H1 (cell line): ENCODE measurements at regions not wholly inside any gene's neighbourhood (a gene's known extent, or its start where the extent isn't known, plus 50 kb on each side); places are given as distances from the start of the nearest gene placed in this dataset.

ENCODE experiments used
- CTCF ChIA-PET: fragments of 300-600 bp; sonication (Branson Sonifier 250); formaldehyde crosslinking; loops from one replicate; lab custom pipeline; 2021; ENCODE audit not compliant: partially characterized antibody; lab: Charles Lee
- POLR2A ChIA-PET: fragments of 300-600 bp; sonication (Branson Sonifier 250); formaldehyde crosslinking; loops from one replicate; lab custom pipeline; 2021; ENCODE audit warnings: inconsistent platforms; ENCODE audit not compliant: partially characterized antibody; lab: Charles Lee
- DNase-seq, 2 experiments: peaks; one replicate each; pipeline versions ENCODE4 v3.0.0 to v3.0.0-alpha.2; 2010 to 2022; ENCODE audit warnings: low spot score in 2 of 2, low read depth in 1 of 2, mixed read lengths in 1 of 2
- FAIRE-seq: peaks from 2 replicates; lab custom pipeline; 2011; peaks lifted over from hg19 to GRCh38; lab: Jason Lieb, UNC
- H2AFZ ChIP-seq: 2 replicates; pipeline ENCODE4 v1.8.1; 2012; ENCODE audit warnings: low read length, inconsistent platforms
- H2AK5ac ChIP-seq: 2 replicates; pipeline ENCODE4 v1.6.1; 2013; ENCODE audit warnings: low read depth, low read length
- H2BK120ac ChIP-seq: replicated peaks from 2 replicates; pipeline ENCODE3; 2013; ENCODE audit warnings: low read depth, low read length, inconsistent platforms
- H2BK12ac ChIP-seq: 2 replicates; pipeline ENCODE4 v1.6.1; 2013; ENCODE audit warnings: low read depth, low read length
- H2BK15ac ChIP-seq: 2 replicates; pipeline ENCODE4 v1.6.1; 2013; ENCODE audit warnings: low read length
- H2BK20ac ChIP-seq: 2 replicates; pipeline ENCODE4 v1.6.1; 2013; ENCODE audit warnings: low read length
- H2BK5ac ChIP-seq: 2 replicates; pipeline ENCODE4 v1.6.1; 2013; ENCODE audit warnings: low read depth, low read length
- H3K14ac ChIP-seq: 2 replicates; pipeline ENCODE4 v1.6.1; 2013; ENCODE audit warnings: inconsistent platforms; ENCODE audit not compliant: insufficient read length
- H3K18ac ChIP-seq: 2 replicates; pipeline ENCODE4 v1.6.1; 2013; ENCODE audit warnings: low read length; ENCODE audit errors: extremely low read depth
- H3K23ac ChIP-seq: 2 replicates; pipeline ENCODE4 v1.6.1; 2013; ENCODE audit warnings: inconsistent platforms; ENCODE audit not compliant: insufficient read length
- H3K23me2 ChIP-seq: 2 replicates; pipeline ENCODE4 v1.6.1; 2013; ENCODE audit warnings: low read depth, low read length
- H3K27ac ChIP-seq: 2 replicates; pipeline ENCODE4 v1.6.1; 2011; ENCODE audit warnings: low read depth, low read length, inconsistent platforms
- H3K27me3 ChIP-seq, 4 experiments: replicated peaks in 1 of 4; 1 replicate in 1 of 4; 2 replicates in 3 of 4; pipeline versions ENCODE4 v1.6.1 to v1.8.1; 2011 to 2013; ENCODE audit warnings: low read length in 3 of 4, mild to moderate bottlenecking in 3 of 4, inconsistent platforms in 2 of 4, mixed read lengths in 2 of 4, moderate library complexity in 1 of 4; ENCODE audit not compliant: control insufficient read depth in 3 of 4, insufficient read depth in 3 of 4; ENCODE audit errors: extremely low read depth in 1 of 4
- H3K36me3 ChIP-seq, 4 experiments: 2 replicates each; pipeline versions ENCODE4 v1.6.1 to v1.8.1; 2011 to 2013; ENCODE audit warnings: mild to moderate bottlenecking in 4 of 4, low read length in 3 of 4, moderate library complexity in 2 of 4, control low read depth in 1 of 4, inconsistent platforms in 1 of 4; ENCODE audit not compliant: insufficient read depth in 4 of 4, control insufficient read depth in 2 of 4
- H3K4ac ChIP-seq: replicated peaks from 2 replicates; pipeline ENCODE3; 2013; ENCODE audit warnings: low read length, low read depth, mixed read lengths, inconsistent platforms; ENCODE audit not compliant: insufficient read length
- H3K4me1 ChIP-seq, 4 experiments: replicated peaks in 1 of 4; 1 replicate in 1 of 4; 2 replicates in 3 of 4; pipeline versions ENCODE4 v1.6.1 to v1.8.1; 2011 to 2013; ENCODE audit warnings: low read length in 3 of 4, inconsistent platforms in 2 of 4, mixed read lengths in 1 of 4; ENCODE audit not compliant: insufficient read depth in 4 of 4, control insufficient read depth in 3 of 4
- H3K4me2 ChIP-seq, 2 experiments: 2 replicates each; pipeline versions ENCODE4 v1.6.1 to v1.8.1; 2011 to 2013; ENCODE audit warnings: low read depth in 2 of 2, low read length in 2 of 2, control low read depth in 1 of 2, inconsistent platforms in 1 of 2, mild to moderate bottlenecking in 1 of 2; ENCODE audit not compliant: insufficient read depth in 1 of 2
- H3K4me3 ChIP-seq, 4 experiments: fragments of 200-600, 300-600 bp in 1 of 4; sonication (generic), shearing (Covaris generic), sonication (Bioruptor Twin) in 1 of 4; 2 replicates each; pipeline versions ENCODE4 v1.5.1 to v1.8.1; 2011 to 2016; ENCODE audit warnings: low read length in 4 of 4, low read depth in 3 of 4, control low read depth in 2 of 4, inconsistent platforms in 2 of 4, mild to moderate bottlenecking in 2 of 4, mixed read lengths in 1 of 4, moderate library complexity in 1 of 4; ENCODE audit not compliant: insufficient read depth in 2 of 4; ENCODE audit errors: extremely low read depth in 1 of 4
- H3K56ac ChIP-seq: replicated peaks from 2 replicates; pipeline ENCODE3; 2013; ENCODE audit warnings: low read depth, mild to moderate bottlenecking, mixed read lengths, low read length, inconsistent platforms; ENCODE audit not compliant: insufficient read length
- H3K79me1 ChIP-seq: 2 replicates; pipeline ENCODE4 v1.6.1; 2013; ENCODE audit warnings: low read depth, low read length, control low read depth
- H3K79me2 ChIP-seq, 2 experiments: 2 replicates each; pipeline versions ENCODE4 v1.6.1 to v1.8.1; 2012 to 2013; ENCODE audit warnings: low read length in 2 of 2, mild to moderate bottlenecking in 2 of 2, inconsistent platforms in 1 of 2; ENCODE audit not compliant: insufficient read depth in 2 of 2, control insufficient read depth in 1 of 2
- H3K9ac ChIP-seq, 4 experiments: replicated peaks in 1 of 4; 1 replicate in 1 of 4; 2 replicates in 3 of 4; pipeline versions ENCODE4 v1.6.1 to v1.8.1; 2011 to 2013; ENCODE audit warnings: low read depth in 3 of 4, low read length in 3 of 4, control low read depth in 2 of 4, mild to moderate bottlenecking in 2 of 4, moderate library complexity in 2 of 4, inconsistent platforms in 1 of 4; ENCODE audit errors: extremely low read depth in 1 of 4
- H3K9me3 ChIP-seq, 2 experiments: 2 replicates each; pipeline versions ENCODE4 v1.6.1 to v1.8.1; 2012 to 2013; ENCODE audit warnings: mild to moderate bottlenecking in 2 of 2, moderate library complexity in 2 of 2, control low read depth in 1 of 2, inconsistent platforms in 1 of 2, low read depth in 1 of 2, low read length in 1 of 2, mixed read lengths in 1 of 2; ENCODE audit not compliant: insufficient read depth in 2 of 2
- H4K20me1 ChIP-seq, 2 experiments: replicated peaks in 1 of 2; 2 replicates each; pipeline versions ENCODE3 to v1.8.1; 2011 to 2013; ENCODE audit warnings: inconsistent platforms in 2 of 2, low read length in 2 of 2, mild to moderate bottlenecking in 1 of 2; ENCODE audit not compliant: insufficient read depth in 2 of 2, control insufficient read depth in 1 of 2
- H4K5ac ChIP-seq: 2 replicates; pipeline ENCODE4 v1.6.1; 2013; ENCODE audit warnings: low read length, low read depth, mixed read lengths, inconsistent platforms; ENCODE audit not compliant: insufficient read length
- H4K8ac ChIP-seq: 2 replicates; pipeline ENCODE4 v1.8.0; 2013; ENCODE audit warnings: mild to moderate bottlenecking, moderate library complexity, low read length, inconsistent platforms; ENCODE audit not compliant: insufficient read depth; ENCODE audit errors: extremely low read depth
- H4K91ac ChIP-seq: replicated peaks from 2 replicates; pipeline ENCODE3; 2013; ENCODE audit warnings: low read length, mixed read lengths, inconsistent platforms; ENCODE audit not compliant: insufficient read length
- BRCA1 ChIP-seq: IDR thresholded peaks from 2 replicates; pipeline ENCODE4 v1.6.1; 2012; ENCODE audit warnings: low read depth, low read length, improper control_type of control experiment
- EP300 ChIP-seq, 2 experiments: IDR thresholded peaks; 1 replicate in 1 of 2; 2 replicates in 1 of 2; pipeline ENCODE4 v1.6.1; 2011 to 2012; ENCODE audit warnings: low read depth in 2 of 2, low read length in 2 of 2, mild to moderate bottlenecking in 2 of 2, borderline replicate concordance in 1 of 2, inconsistent platforms in 1 of 2, moderate library complexity in 1 of 2
- KDM1A ChIP-seq: fragments of 200-600, 300-600 bp; sonication (generic); IDR thresholded peaks from 2 replicates; pipeline ENCODE4 v1.7.1; 2016; ENCODE audit warnings: mild to moderate bottlenecking, low read length, borderline replicate concordance
- KDM5A ChIP-seq: fragments of 200-600 bp; IDR thresholded peaks from 2 replicates; pipeline ENCODE4 v1.7.1; 2012; ENCODE audit warnings: mild to moderate bottlenecking, low read length, inconsistent platforms, mixed read lengths
- PHF8 ChIP-seq: fragments of 200-600 bp; sonication (generic); conservative IDR thresholded peaks from 2 replicates; pipeline ENCODE4 v1.7.1; 2012; ENCODE audit warnings: low read depth, mild to moderate bottlenecking, inconsistent platforms, low read length, moderate library complexity
- RFX5 ChIP-seq: IDR thresholded peaks from 2 replicates; pipeline ENCODE4 v1.6.1; 2011; ENCODE audit warnings: low read depth, low read length, improper control_type of control experiment, borderline replicate concordance
- SAP30 ChIP-seq: fragments of 300-600 bp; sonication (generic); IDR thresholded peaks from 2 replicates; pipeline ENCODE4 v1.7.1; 2012; ENCODE audit warnings: low read length, moderate library complexity, mild to moderate bottlenecking, inconsistent platforms; ENCODE audit not compliant: insufficient read depth, insufficient replicate concordance
- SIRT6 ChIP-seq: IDR thresholded peaks from one replicate; pipeline ENCODE4 v1.7.1; 2012; ENCODE audit warnings: low read length, inconsistent platforms
- SP2 ChIP-seq: IDR thresholded peaks from 2 replicates; pipeline ENCODE4 v1.6.1; 2012; ENCODE audit warnings: mild to moderate bottlenecking, low read length, inconsistent platforms
- TEAD4 ChIP-seq: IDR thresholded peaks from 2 replicates; pipeline ENCODE4 v1.6.1; 2012; ENCODE audit warnings: low read depth, low read length, inconsistent platforms, mixed read lengths
- WGBS, 2 experiments: shearing (Covaris generic) in 1 of 2; methylation state at CpG; one replicate each; pipeline versions ENCODE4 v1.1.6 to v1.1.7; 2013 to 2015; ENCODE audit warnings: low lambda C conversion rate in 2 of 2, mixed read lengths in 2 of 2, inconsistent platforms in 1 of 2, low coverage in 1 of 2, missing lambda C conversion rate in 1 of 2; ENCODE audit not compliant: insufficient replicate concordance in 2 of 2, insufficient coverage in 1 of 2, insufficient read length in 1 of 2; ENCODE audit errors: extremely low coverage in 1 of 2, missing lambda C conversion rate in 1 of 2; 5-methylcytosine and 5-hydroxymethylcytosine counted together
- TF ChIP-seq, protein P1 (sequence below): IDR thresholded peaks from 2 replicates; pipeline ENCODE4 v1.6.1; 2011; ENCODE audit warnings: low read length, improper control_type of control experiment

- Histone ChIP-seq H3K4me3 (no peak overlapping the region), H2BK5ac (no peak overlapping the region), H3K23ac (no peak overlapping the region), H2BK120ac (no peak overlapping the region), H2BK15ac (no peak overlapping the region), H3K79me1 (no peaks in the 10 kb centered on the region), H4K5ac (no peak overlapping the region), H3K4me1 (no peaks in the 10 kb centered on the region), H2BK20ac (no peak overlapping the region), H3K79me2 (no peaks in the 10 kb centered on the region), H4K20me1 (no peaks in the 10 kb centered on the region), H3K14ac (no peak overlapping the region), H4K8ac (no peak overlapping the region), H3K27ac (no peak overlapping the region), H3K23me2 (no peaks in the 10 kb centered on the region), H3K4ac (no peak overlapping the region), H2BK12ac (no peak overlapping the region), H3K27me3 (no peaks in the 10 kb centered on the region), H2AK5ac (no peak overlapping the region), H4K91ac (no peak overlapping the region), H3K56ac (no peak overlapping the region), H3K18ac (no peak overlapping the region), H3K4me2 (no peak overlapping the region), H3K9ac (no peak overlapping the region), H3K36me3 (no peaks in the 10 kb centered on the region), H3K9me3 (no peaks in the 10 kb centered on the region), H2AFZ (peak overlapping the region; percentile 78)
- DNase-seq (no peak), FAIRE-seq (no peak)
- POLR2A ChIA-PET, result interaction anchor here (0.9 to 1.7 kb wide), 3 partner anchors 49 to 234 kb away, joined by 3 to 5 read pairs (median 4); partner anchors contain the start of gene SLC38A1
- CTCF ChIA-PET, result interaction anchor here (0.6 to 3.1 kb wide), 52 partner anchors 10 to 947 kb away, joined by 3 to 23 read pairs (median 3); no protein-coding TSS in a partner anchor
- WGBS, 2 experiments, result 81% methylated on average over 5 of the region's 5 CpGs; no CpG with 5 or more reads in 1 of the 2 experiments
- TF ChIP-seq, protein P1, sequence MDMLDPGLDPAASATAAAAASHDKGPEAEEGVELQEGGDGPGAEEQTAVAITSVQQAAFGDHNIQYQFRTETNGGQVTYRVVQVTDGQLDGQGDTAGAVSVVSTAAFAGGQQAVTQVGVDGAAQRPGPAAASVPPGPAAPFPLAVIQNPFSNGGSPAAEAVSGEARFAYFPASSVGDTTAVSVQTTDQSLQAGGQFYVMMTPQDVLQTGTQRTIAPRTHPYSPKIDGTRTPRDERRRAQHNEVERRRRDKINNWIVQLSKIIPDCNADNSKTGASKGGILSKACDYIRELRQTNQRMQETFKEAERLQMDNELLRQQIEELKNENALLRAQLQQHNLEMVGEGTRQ, result no peak
- TF ChIP-seq PHF8 (no peak), TEAD4 (no peak), RFX5 (no peak), SP2 (no peak), EP300 (IDR thresholded peaks at IDR 0.05; ENCODE audit: borderline replicate concordance in 1 of 2, low read depth in 2 of 2, low read length in 2 of 2) (no peak), KDM5A (no peak), BRCA1 (no peak), SIRT6 (no peak), KDM1A (no peak), SAP30 (no peak)
Observed at GRCh38 chr12:46124132-46124847, 133.9 kb upstream of the SCAF11 start.
